Spleen (tissue), 7 donors: ENCODE measurements at regions not wholly inside any gene's neighbourhood (a gene's known extent, or its start where the extent isn't known, plus 50 kb on each side); places are given as distances from the start of the nearest gene placed in this dataset.

Source experiments
- CTCF ChIP-seq, 11 experiments: fragments of 200-600 bp in 7 of 11; fragments of 450-650 bp in 4 of 11; sonication (generic) in 4 of 11; IDR thresholded peaks in 8 of 11; conservative IDR thresholded peaks in 3 of 11; 1 replicate in 7 of 11; 2 replicates in 4 of 11; pipeline versions ENCODE4 v1.4.0 to v1.8.0; 2016 to 2021; ENCODE audit warnings: antibody characterized with exemption in 11 of 11, inconsistent platforms in 4 of 11, mild to moderate bottlenecking in 1 of 11
- POLR2A ChIP-seq, 3 donors: fragments of 450-650 bp; IDR thresholded peaks; one replicate each; pipeline ENCODE4 v1.5.1; 2017; ENCODE audit warnings: antibody characterized with exemption in 3 of 3, mild to moderate bottlenecking in 1 of 3
- donor health status: DM: no; HTN: no; CAD: no; lungs with moderate emphysema.
- donor health status: DM: no; HTN: no; CAD: no.
- donor health status: DM: no; HTN: no; CAD: no.

GRCh38 chr1:172883844-172884243 lies 166.9 kb downstream of the TNFSF18 start:
- TF ChIP-seq CTCF (IDR thresholded peaks at IDR 0.05 in 8 of 11, conservative IDR thresholded peaks at IDR 0.05 in 3 of 11) (no peak), POLR2A (IDR thresholded peaks at IDR 0.05) (no peak)
